IMR-90 (cell line): ENCODE measurements at regions not wholly inside any gene's neighbourhood (a gene's known extent, or its start where the extent isn't known, plus 50 kb on each side); places are given as distances from the start of the nearest gene placed in this dataset.

ENCODE experiments used
- ATAC-seq: fragments of 200-7000 bp; cut with Tn5 transposase; 2 replicates; pipeline ENCODE4 v1.9.1; 2020; ENCODE audit warnings: low read depth, mild to moderate bottlenecking, moderate library complexity
- BruUV-seq: library from RNA; stranded (reverse); fragments of 400-500 nt; replicated peaks from 2 replicates; lab custom pipeline; 2021; lab: Mats Ljungman, UMichigan
- CTCF ChIA-PET: fragments of 300-600 bp; formaldehyde crosslinking; extraction: SDS; loops from one replicate; lab custom pipeline; 2021; ENCODE audit warnings: antibody characterized with exemption; lab: Yijun Ruan, JAX
- POLR2A ChIA-PET: fragments of 300-600 bp; sonication (Branson Sonifier 250); formaldehyde crosslinking; loops from one replicate; lab custom pipeline; 2022; ENCODE audit warnings: antibody characterized with exemption; ENCODE audit not compliant: unreplicated experiment; lab: Charles Lee
- DNase-seq: peaks from one replicate; pipeline ENCODE4 v3.0.0; 2013
- H2AFZ ChIP-seq: replicated peaks from 2 replicates; pipeline ENCODE3; 2013; ENCODE audit warnings: low read length, mild to moderate bottlenecking; ENCODE audit not compliant: poor library complexity
- H2AK5ac ChIP-seq: 2 replicates; pipeline ENCODE4 v1.6.1; 2013; ENCODE audit warnings: low read depth, low read length, inconsistent platforms
- H2AK9ac ChIP-seq: replicated peaks from 2 replicates; pipeline ENCODE3; 2013; ENCODE audit warnings: mild to moderate bottlenecking, low read depth, low read length, moderate library complexity; ENCODE audit not compliant: poor library complexity
- H2BK120ac ChIP-seq: 2 replicates; pipeline ENCODE4 v1.6.1; 2013; ENCODE audit warnings: low read depth, low read length, inconsistent platforms
- H2BK15ac ChIP-seq: 3 replicates; pipeline ENCODE4 v1.6.1; 2013; ENCODE audit warnings: low read depth, low read length, inconsistent platforms
- H2BK20ac ChIP-seq: 2 replicates; pipeline ENCODE4 v1.6.1; 2013; ENCODE audit warnings: low read depth, mild to moderate bottlenecking, inconsistent platforms, low read length, moderate library complexity
- H2BK5ac ChIP-seq: 2 replicates; pipeline ENCODE4 v1.6.1; 2013; ENCODE audit warnings: mild to moderate bottlenecking, low read depth, low read length, inconsistent platforms; ENCODE audit not compliant: poor library complexity, severe bottlenecking
- H3K14ac ChIP-seq: replicated peaks from 2 replicates; pipeline ENCODE4 v1.6.1; 2013; ENCODE audit warnings: low read depth, low read length, inconsistent platforms
- H3K18ac ChIP-seq: 2 replicates; pipeline ENCODE4 v1.6.1; 2013; ENCODE audit warnings: low read depth, low read length, control low read depth
- H3K23ac ChIP-seq: 2 replicates; pipeline ENCODE4 v1.6.1; 2013; ENCODE audit warnings: low read depth, low read length, inconsistent platforms
- H3K27ac ChIP-seq: 2 replicates; pipeline ENCODE4 v1.5.1; 2013; ENCODE audit warnings: mild to moderate bottlenecking, control low read depth, low read length; ENCODE audit not compliant: insufficient read depth
- H3K27me3 ChIP-seq: 2 replicates; pipeline ENCODE4 v1.6.1; 2013; ENCODE audit warnings: low read length; ENCODE audit not compliant: control insufficient read depth, insufficient read depth
- H3K36me3 ChIP-seq: 2 replicates; pipeline ENCODE4 v1.6.1; 2013; ENCODE audit warnings: low read length, mixed read lengths; ENCODE audit not compliant: control insufficient read depth, insufficient read depth
- H3K4ac ChIP-seq: 2 replicates; pipeline ENCODE4 v1.6.1; 2013; ENCODE audit warnings: low read depth, low read length, inconsistent platforms
- H3K4me1 ChIP-seq: 2 replicates; pipeline ENCODE4 v1.6.1; 2013; ENCODE audit warnings: low read length, mixed read lengths; ENCODE audit not compliant: control insufficient read depth, insufficient read depth
- H3K4me2 ChIP-seq: 2 replicates; pipeline ENCODE4 v1.6.1; 2013; ENCODE audit warnings: low read depth, mild to moderate bottlenecking, control low read depth, low read length, moderate library complexity
- H3K4me3 ChIP-seq: 2 replicates; pipeline ENCODE4 v1.5.1; 2013; ENCODE audit warnings: low read depth, mild to moderate bottlenecking, control low read depth, low read length, moderate library complexity; ENCODE audit not compliant: insufficient read depth
- H3K56ac ChIP-seq: 2 replicates; pipeline ENCODE4 v1.6.1; 2013; ENCODE audit warnings: low read length, inconsistent platforms; ENCODE audit not compliant: insufficient read depth; ENCODE audit errors: extremely low read depth
- H3K79me1 ChIP-seq, 2 experiments: 2 replicates each; pipeline ENCODE4 v1.6.1; 2013; ENCODE audit warnings: low read length in 2 of 2, inconsistent platforms in 1 of 2, low read depth in 1 of 2
- H3K9ac ChIP-seq: 2 replicates; pipeline ENCODE4 v1.6.1; 2013; ENCODE audit warnings: low read depth, low read length, control low read depth
- H3K9me1 ChIP-seq: 2 replicates; pipeline ENCODE4 v1.6.1; 2013; ENCODE audit warnings: low read length, inconsistent platforms; ENCODE audit not compliant: insufficient read depth
- H3K9me3 ChIP-seq: 2 replicates; pipeline ENCODE4 v1.6.1; 2013; ENCODE audit warnings: low read length; ENCODE audit not compliant: control insufficient read depth, insufficient read depth
- H4K20me1 ChIP-seq: 2 replicates; pipeline ENCODE4 v1.6.1; 2013; ENCODE audit warnings: low read length, inconsistent platforms; ENCODE audit not compliant: insufficient read depth
- H4K5ac ChIP-seq: 2 replicates; pipeline ENCODE4 v1.6.1; 2013; ENCODE audit warnings: mild to moderate bottlenecking, low read depth, low read length, control low read depth
- H4K8ac ChIP-seq, 2 experiments: 2 replicates each; pipeline ENCODE4 v1.6.1; 2013; ENCODE audit warnings: low read depth in 2 of 2, low read length in 2 of 2, control low read depth in 1 of 2, inconsistent platforms in 1 of 2
- H4K91ac ChIP-seq: 2 replicates; pipeline ENCODE4 v1.6.1; 2013; ENCODE audit warnings: low read depth, low read length, inconsistent platforms; ENCODE audit not compliant: insufficient read depth
- CEBPB ChIP-seq: IDR thresholded peaks from 2 replicates; pipeline ENCODE4 v1.6.1; 2012; ENCODE audit warnings: low read depth, low read length, improper control_type of control experiment
- RCOR1 ChIP-seq: IDR thresholded peaks from 2 replicates; pipeline ENCODE4 v1.6.1; 2012; ENCODE audit warnings: mild to moderate bottlenecking, low read length, improper control_type of control experiment; ENCODE audit not compliant: insufficient replicate concordance
- WGBS, 2 experiments: methylation state at CpG; one replicate each; pipeline versions ENCODE4 v1.1.5 to v1.1.7; 2013; ENCODE audit warnings: missing lambda C conversion rate in 2 of 2; ENCODE audit not compliant: insufficient read length in 1 of 2; ENCODE audit errors: extremely low coverage in 2 of 2; 5-methylcytosine and 5-hydroxymethylcytosine counted together
- dilution Hi-C: fragments of 300-500 bp; cut with HindIII; formaldehyde crosslinking; loops from one replicate; pipeline ENCODE4 v1.14.3; 2018; ENCODE audit warnings: low sequenced_read_pairs; ENCODE audit not compliant: unreplicated experiment
- in situ Hi-C: fragments of 300-500 bp; cut with MboI; formaldehyde crosslinking; loops from 3 replicates; pipeline ENCODE4 v1.14.3; 2019; ENCODE audit warnings: low sequenced_read_pairs, inconsistent platforms, mixed read lengths
- intact Hi-C: fragments of 100-400 bp; cut with micrococcal nuclease; formaldehyde crosslinking; loops from 2 replicates; pipeline ENCODE4 v1.10.0; 2022
- TF ChIP-seq, protein P1 (sequence below): fragments of 150-350 bp; IDR thresholded peaks from 2 replicates; pipeline ENCODE4 v1.6.1; 2016; ENCODE audit warnings: low read depth, mild to moderate bottlenecking, low read length, moderate library complexity, borderline replicate concordance

- no peak overlapping the region for H2AK5ac ChIP-seq
- TF ChIP-seq RCOR1: no peak
- TF ChIP-seq, protein P1, sequence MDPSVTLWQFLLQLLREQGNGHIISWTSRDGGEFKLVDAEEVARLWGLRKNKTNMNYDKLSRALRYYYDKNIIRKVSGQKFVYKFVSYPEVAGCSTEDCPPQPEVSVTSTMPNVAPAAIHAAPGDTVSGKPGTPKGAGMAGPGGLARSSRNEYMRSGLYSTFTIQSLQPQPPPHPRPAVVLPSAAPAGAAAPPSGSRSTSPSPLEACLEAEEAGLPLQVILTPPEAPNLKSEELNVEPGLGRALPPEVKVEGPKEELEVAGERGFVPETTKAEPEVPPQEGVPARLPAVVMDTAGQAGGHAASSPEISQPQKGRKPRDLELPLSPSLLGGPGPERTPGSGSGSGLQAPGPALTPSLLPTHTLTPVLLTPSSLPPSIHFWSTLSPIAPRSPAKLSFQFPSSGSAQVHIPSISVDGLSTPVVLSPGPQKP: no peak
- TF ChIP-seq CEBPB: peak; percentile 69
- H3K14ac ChIP-seq: no peak overlapping the region
- H3K9me3 ChIP-seq: peaks cover 14% of the 10 kb centered on the region
- no peak overlapping the region for H2BK15ac ChIP-seq
- H2AK9ac ChIP-seq: no peak overlapping the region
- H3K4me2 ChIP-seq: no peak overlapping the region
- H3K4me1 ChIP-seq: no peaks in the 10 kb centered on the region
- H3K9me1 ChIP-seq: no peaks in the 10 kb centered on the region
- no peak overlapping the region for H3K23ac ChIP-seq
- no peaks in the 10 kb centered on the region for H4K20me1 ChIP-seq
- no peak overlapping the region for H3K4ac ChIP-seq
- H3K4me3 ChIP-seq: no peak overlapping the region
- H4K91ac ChIP-seq: no peak overlapping the region
- no peak for ATAC-seq
- no peak overlapping the region for H2BK120ac ChIP-seq
- ChIA-PET POLR2A (no interaction called here), CTCF (no interaction called here)
- H3K79me1 ChIP-seq: no peaks in the 10 kb centered on the region
- no peaks in the 10 kb centered on the region for H3K27me3 ChIP-seq
- dilution Hi-C loops (no loop called here), in situ Hi-C loops (no loop called here), intact Hi-C loops (no loop called here)
- H4K5ac ChIP-seq: no peak overlapping the region
- no peak for DNase-seq
- no peak overlapping the region for H2AFZ ChIP-seq
- H2BK5ac ChIP-seq: no peak overlapping the region
- H4K8ac ChIP-seq: no peak overlapping the region
- no peak overlapping the region for H3K9ac ChIP-seq
- no peaks in the 10 kb centered on the region for H3K36me3 ChIP-seq
- WGBS, 2 experiments: no CpG with 5 or more reads among the region's 1 CpG
- no TSS peak for BruUV-seq
- no peak overlapping the region for H3K18ac ChIP-seq
- no peak overlapping the region for H3K27ac ChIP-seq
- no peak overlapping the region for H3K56ac ChIP-seq
- no peak overlapping the region for H2BK20ac ChIP-seq
These were observed 124.6 kb upstream of the TOX3 start for GRCh38 chr16:52671590-52671989.
